ENCODE measurements at regions not wholly inside any gene's neighbourhood (a gene's known extent, or its start where the extent isn't known, plus 50 kb on each side); places are given as distances from the start of the nearest gene placed in this dataset.
"Not testable (repeated sequence)": the region's sequence is repeated elsewhere in the genome, so short reads cannot be mapped to it uniquely, and the experiment has no call there.

DNA sequence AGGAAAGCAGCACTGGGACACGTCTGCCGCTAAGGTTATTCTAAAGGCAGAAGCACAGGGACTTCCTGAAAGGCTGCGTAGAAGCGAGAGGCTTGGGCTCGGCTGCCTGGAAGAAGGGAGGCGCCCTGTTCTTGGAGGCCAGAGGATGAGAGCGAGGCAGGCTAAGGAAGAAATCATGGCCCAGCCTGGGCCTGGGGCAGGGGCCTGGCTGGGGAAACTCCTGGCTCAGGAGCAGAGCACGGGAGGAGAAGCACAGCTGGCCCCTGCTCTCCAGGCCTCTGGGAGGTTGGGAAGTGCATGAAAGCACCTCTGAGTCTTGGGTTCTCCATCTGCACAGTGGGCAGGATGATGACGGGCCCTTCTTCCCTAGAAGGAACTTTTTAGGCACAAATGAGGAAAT lies 66.0 kb upstream of the SFSWAP start:
- TF ChIP-seq, protein P1, sequence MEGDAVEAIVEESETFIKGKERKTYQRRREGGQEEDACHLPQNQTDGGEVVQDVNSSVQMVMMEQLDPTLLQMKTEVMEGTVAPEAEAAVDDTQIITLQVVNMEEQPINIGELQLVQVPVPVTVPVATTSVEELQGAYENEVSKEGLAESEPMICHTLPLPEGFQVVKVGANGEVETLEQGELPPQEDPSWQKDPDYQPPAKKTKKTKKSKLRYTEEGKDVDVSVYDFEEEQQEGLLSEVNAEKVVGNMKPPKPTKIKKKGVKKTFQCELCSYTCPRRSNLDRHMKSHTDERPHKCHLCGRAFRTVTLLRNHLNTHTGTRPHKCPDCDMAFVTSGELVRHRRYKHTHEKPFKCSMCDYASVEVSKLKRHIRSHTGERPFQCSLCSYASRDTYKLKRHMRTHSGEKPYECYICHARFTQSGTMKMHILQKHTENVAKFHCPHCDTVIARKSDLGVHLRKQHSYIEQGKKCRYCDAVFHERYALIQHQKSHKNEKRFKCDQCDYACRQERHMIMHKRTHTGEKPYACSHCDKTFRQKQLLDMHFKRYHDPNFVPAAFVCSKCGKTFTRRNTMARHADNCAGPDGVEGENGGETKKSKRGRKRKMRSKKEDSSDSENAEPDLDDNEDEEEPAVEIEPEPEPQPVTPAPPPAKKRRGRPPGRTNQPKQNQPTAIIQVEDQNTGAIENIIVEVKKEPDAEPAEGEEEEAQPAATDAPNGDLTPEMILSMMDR (IDR thresholded peaks at IDR 0.05): not testable (repeated sequence)
- not testable (repeated sequence) for TF ChIP-seq EZH2 (IDR thresholded peaks at IDR 0.05)
